Activated naive CD8-positive, alpha-beta T cell treated with anti-CD3 and anti-CD28 coated beads, Interleukin-2, amount 50 U/mL, for 24 hours (primary cell): ENCODE measurements at regions not wholly inside any gene's neighbourhood (a gene's known extent, or its start where the extent isn't known, plus 50 kb on each side); places are given as distances from the start of the nearest gene placed in this dataset.

Experiments
- ATAC-seq: fragments of 150-1000 bp; cut with Tn5 transposase; one replicate; pipeline ENCODE4 v1.10.0; 2021
- DNase-seq: peaks from one replicate; pipeline ENCODE4 v3.0.0; 2021
- H3K27ac Mint-ChIP-seq: one replicate; pipeline ENCODE4 v1.8.0; 2021; ENCODE audit warnings: mild to moderate bottlenecking, mixed read lengths
- H3K27me3 Mint-ChIP-seq: one replicate; pipeline ENCODE4 v1.8.0; 2021; ENCODE audit warnings: mixed read lengths
- H3K36me3 Mint-ChIP-seq: one replicate; pipeline ENCODE4 v1.8.0; 2021; ENCODE audit warnings: low read depth, mixed read lengths
- H3K4me1 Mint-ChIP-seq: one replicate; pipeline ENCODE4 v1.8.0; 2021; ENCODE audit warnings: mixed read lengths
- H3K4me3 Mint-ChIP-seq: one replicate; pipeline ENCODE4 v1.8.0; 2021; ENCODE audit warnings: mild to moderate bottlenecking, moderate library complexity, mixed read lengths
- H3K9me3 Mint-ChIP-seq: one replicate; pipeline ENCODE4 v1.8.0; 2021; ENCODE audit warnings: mixed read lengths

DNA sequence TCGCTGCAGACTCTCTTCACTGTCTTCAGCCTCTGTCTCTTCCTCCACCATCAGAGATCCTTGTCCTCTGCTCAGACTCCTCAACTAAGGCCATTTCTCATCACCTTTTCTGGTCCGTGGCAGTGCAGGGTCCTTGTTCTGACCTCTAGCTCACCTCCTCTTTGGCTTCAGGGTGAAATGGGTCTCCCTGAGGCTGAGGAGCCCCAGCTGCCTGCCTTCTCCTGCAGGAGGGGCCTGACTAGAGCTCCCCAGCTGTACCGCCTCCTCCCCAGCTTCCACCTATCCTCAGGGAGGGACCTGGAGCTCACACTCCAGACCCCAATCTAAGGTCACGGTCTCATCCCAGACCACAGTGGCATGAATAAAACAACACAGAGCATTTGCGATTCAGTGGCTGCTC lies 203.0 kb downstream of the TRIM29 start:
- no peak overlapping the region for H3K27ac Mint-ChIP-seq
- peaks cover 8% of the 10 kb centered on the region for H3K27me3 Mint-ChIP-seq
- no peaks in the 10 kb centered on the region for H3K4me1 Mint-ChIP-seq
- H3K36me3 Mint-ChIP-seq: no peaks in the 10 kb centered on the region
- ATAC-seq (no peak), DNase-seq (no peak)
- H3K9me3 Mint-ChIP-seq: no peaks in the 10 kb centered on the region
- no peak overlapping the region for H3K4me3 Mint-ChIP-seq

DNA sequence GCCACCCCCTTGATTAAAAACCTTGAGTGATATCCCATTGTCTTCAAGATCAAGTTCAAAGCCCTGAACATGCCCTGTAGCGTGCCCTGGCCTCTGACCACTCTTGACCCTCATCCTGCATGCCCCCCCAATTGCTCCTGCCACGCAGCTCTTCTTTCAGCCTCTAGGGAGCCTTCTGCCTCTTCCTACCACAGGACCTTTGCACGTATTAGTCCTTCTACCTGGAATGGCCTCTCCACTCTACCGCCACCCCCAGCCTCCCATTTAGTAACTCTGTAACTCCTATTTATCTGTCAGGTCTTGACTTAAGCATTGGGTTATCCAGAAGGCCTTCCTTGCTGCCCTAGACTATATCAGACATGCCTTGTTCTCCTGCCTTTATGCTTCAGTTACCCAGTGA lies 203.6 kb downstream of the TRIM29 start:
- no peaks in the 10 kb centered on the region for H3K9me3 Mint-ChIP-seq
- H3K27ac Mint-ChIP-seq: no peak overlapping the region
- H3K36me3 Mint-ChIP-seq: no peaks in the 10 kb centered on the region
- H3K4me1 Mint-ChIP-seq: no peaks in the 10 kb centered on the region
- no peak overlapping the region for H3K4me3 Mint-ChIP-seq
- ATAC-seq (no peak), DNase-seq (no peak)
- H3K27me3 Mint-ChIP-seq: peaks cover 8% of the 10 kb centered on the region

GRCh38 chr11:119933584-119933983 lies 204.3 kb downstream of the TRIM29 start:
- Mint-ChIP-seq H3K36me3 (no peaks in the 10 kb centered on the region), H3K27me3 (peaks cover 6% of the 10 kb centered on the region), H3K4me3 (no peak overlapping the region), H3K9me3 (no peaks in the 10 kb centered on the region), H3K4me1 (no peaks in the 10 kb centered on the region), H3K27ac (no peak overlapping the region)
- ATAC-seq (no peak), DNase-seq (no peak)

- Mint-ChIP-seq H3K27ac (no peak overlapping the region), H3K4me3 (no peak overlapping the region), H3K9me3 (no peaks in the 10 kb centered on the region), H3K36me3 (no peaks in the 10 kb centered on the region), H3K4me1 (no peaks in the 10 kb centered on the region), H3K27me3 (peaks cover 6% of the 10 kb centered on the region)
- ATAC-seq (no peak), DNase-seq (no peak)
Measured at GRCh38 chr11:119932828-119933562, 204.0 kb upstream of the NECTIN1 start.

GRCh38 chr11:119928047-119928446 lies 199.0 kb upstream of the NECTIN1 start:
- Mint-ChIP-seq H3K27me3 (peaks cover 7% of the 10 kb centered on the region), H3K36me3 (no peaks in the 10 kb centered on the region), H3K27ac (no peak overlapping the region), H3K4me1 (no peaks in the 10 kb centered on the region), H3K9me3 (no peaks in the 10 kb centered on the region), H3K4me3 (no peak overlapping the region)
- DNase-seq (no peak), ATAC-seq (no peak)

- Mint-ChIP-seq H3K27ac (no peak overlapping the region), H3K27me3 (peaks cover 12% of the 10 kb centered on the region)
Measured at GRCh38 chr11:119924017-119924416, 195.0 kb upstream of the NECTIN1 start.

GRCh38 chr11:119921571-119921970 lies 192.6 kb upstream of the NECTIN1 start:
- H3K4me1 Mint-ChIP-seq: no peaks in the 10 kb centered on the region
- H3K27ac Mint-ChIP-seq: no peak overlapping the region
- no peak overlapping the region for H3K4me3 Mint-ChIP-seq
- H3K27me3 Mint-ChIP-seq: peaks cover 16% of the 10 kb centered on the region
- H3K9me3 Mint-ChIP-seq: no peaks in the 10 kb centered on the region
- H3K36me3 Mint-ChIP-seq: no peaks in the 10 kb centered on the region
- DNase-seq (no peak), ATAC-seq (no peak)

More at GRCh38 chr11:119924017-119924416, 195.0 kb upstream of the NECTIN1 start:
- no peaks in the 10 kb centered on the region for H3K9me3 Mint-ChIP-seq
- no peaks in the 10 kb centered on the region for H3K4me1 Mint-ChIP-seq
- H3K36me3 Mint-ChIP-seq: no peaks in the 10 kb centered on the region
- DNase-seq (no peak), ATAC-seq (no peak)
- H3K4me3 Mint-ChIP-seq: no peak overlapping the region

DNA sequence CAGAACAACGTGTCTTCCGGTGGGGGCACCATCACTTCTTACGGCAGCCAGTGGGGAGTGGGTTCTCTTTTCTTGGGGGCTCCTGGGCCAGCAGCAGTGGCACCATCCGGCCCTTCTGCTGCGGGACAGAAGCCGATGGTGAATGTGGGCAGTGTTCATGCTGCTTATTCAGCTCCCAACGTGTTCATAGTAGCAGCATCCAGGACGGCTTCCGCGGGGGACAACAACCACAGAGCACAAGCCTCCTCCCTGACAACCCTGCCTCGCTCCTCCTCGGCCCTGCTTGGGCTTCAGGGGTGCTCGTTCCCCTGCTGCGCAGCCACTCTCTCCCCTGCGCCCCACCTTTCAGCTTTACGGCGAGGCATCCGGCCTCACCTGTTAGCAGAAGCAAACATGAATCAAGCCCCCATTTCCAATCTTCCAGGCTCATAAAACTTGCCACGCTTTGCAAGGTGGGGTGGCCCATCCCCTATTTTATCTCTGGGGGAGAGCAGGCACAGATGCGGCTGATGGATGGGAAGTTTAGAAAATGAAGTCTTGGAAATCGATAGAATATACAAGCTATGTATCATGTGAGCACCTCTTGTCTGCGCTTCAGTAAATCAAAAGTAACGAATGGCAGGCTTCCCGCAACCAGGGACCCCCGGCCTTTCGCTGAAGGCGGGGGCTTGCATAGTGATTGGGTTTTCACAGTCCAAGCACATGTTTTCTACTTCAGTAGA lies 191.8 kb upstream of the NECTIN1 start:
- no peak for ATAC-seq
- Mint-ChIP-seq H3K4me1 (no peaks in the 10 kb centered on the region), H3K27ac (no peak overlapping the region), H3K36me3 (no peaks in the 10 kb centered on the region), H3K27me3 (peaks cover 14% of the 10 kb centered on the region), H3K9me3 (peaks cover 2% of the 10 kb centered on the region), H3K4me3 (no peak overlapping the region)
- DNase-seq: no peak

DNA sequence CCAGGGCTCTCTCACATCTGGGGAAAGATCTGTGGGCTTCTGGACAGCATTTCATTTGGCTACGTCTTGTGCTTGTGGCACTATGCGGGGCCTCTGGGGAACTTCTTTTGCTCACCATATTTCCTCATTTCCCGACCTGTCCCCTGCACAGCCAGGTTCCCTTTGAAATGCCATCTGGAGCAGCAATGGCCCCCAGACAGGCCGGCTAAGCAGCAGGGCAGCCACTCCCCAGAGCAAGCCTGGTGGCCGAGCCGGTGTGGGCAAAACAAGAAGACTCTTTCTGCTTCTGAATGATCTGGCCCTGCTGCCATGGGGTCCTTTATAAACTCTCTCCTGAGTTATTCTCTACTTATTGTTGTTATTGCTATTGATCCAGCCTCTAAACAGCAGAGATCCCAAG lies 190.7 kb upstream of the NECTIN1 start:
- no peaks in the 10 kb centered on the region for H3K4me1 Mint-ChIP-seq
- no peak for ATAC-seq
- no peak overlapping the region for H3K27ac Mint-ChIP-seq
- DNase-seq: no peak
- H3K4me3 Mint-ChIP-seq: no peak overlapping the region
- H3K36me3 Mint-ChIP-seq: no peaks in the 10 kb centered on the region
- peaks cover 7% of the 10 kb centered on the region for H3K9me3 Mint-ChIP-seq
- peaks cover 12% of the 10 kb centered on the region for H3K27me3 Mint-ChIP-seq

DNA sequence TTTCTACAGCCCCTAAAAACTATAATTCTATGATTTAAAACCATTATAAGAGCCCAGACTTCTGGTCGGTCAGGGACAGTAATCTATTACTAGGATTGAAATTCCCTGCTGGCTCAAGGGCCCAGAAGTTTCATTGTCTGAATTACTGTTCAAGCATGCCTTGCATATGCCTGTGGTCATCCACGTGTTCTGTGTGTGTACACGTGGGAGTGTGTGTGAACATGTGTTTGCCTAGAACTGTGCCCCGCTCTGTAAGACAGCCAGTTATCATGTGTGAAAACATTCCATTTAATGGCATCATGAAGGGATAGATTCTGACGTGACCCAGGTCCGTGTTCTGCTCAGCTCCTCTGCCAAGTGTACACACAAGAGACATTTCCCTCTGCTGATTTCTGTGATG lies 189.3 kb upstream of the NECTIN1 start:
- peaks cover 7% of the 10 kb centered on the region for H3K9me3 Mint-ChIP-seq
- H3K4me3 Mint-ChIP-seq: no peak overlapping the region
- no peaks in the 10 kb centered on the region for H3K4me1 Mint-ChIP-seq
- DNase-seq: no peak
- ATAC-seq: no peak
- no peaks in the 10 kb centered on the region for H3K36me3 Mint-ChIP-seq
- no peak overlapping the region for H3K27ac Mint-ChIP-seq
- peaks cover 12% of the 10 kb centered on the region for H3K27me3 Mint-ChIP-seq

DNA sequence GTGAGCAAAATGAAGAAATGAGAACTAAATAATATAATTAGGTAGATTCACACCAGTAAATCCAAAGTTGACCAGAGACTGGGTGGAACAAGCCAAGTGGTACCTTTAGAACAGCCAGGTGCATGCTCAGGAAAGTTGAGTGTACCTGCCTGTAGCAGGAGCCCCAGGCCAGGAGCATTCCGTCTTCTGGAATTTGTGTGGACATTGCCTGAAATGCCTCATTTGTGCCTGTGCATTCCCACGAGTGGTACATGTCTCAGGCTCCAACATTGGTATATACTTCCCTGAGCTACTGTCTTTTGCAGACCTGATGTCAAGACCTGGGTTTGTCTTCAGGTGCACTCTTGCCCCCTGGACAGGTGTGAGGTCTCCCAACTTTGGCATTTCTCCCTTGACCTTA lies 187.6 kb upstream of the NECTIN1 start:
- ATAC-seq: no peak
- no peak for DNase-seq
- Mint-ChIP-seq H3K27ac (no peak overlapping the region), H3K4me1 (no peaks in the 10 kb centered on the region), H3K36me3 (no peaks in the 10 kb centered on the region), H3K4me3 (no peak overlapping the region), H3K27me3 (peaks cover 6% of the 10 kb centered on the region), H3K9me3 (peaks cover 7% of the 10 kb centered on the region)

GRCh38 chr11:119912229-119912628 lies 183.2 kb upstream of the NECTIN1 start:
- H3K36me3 Mint-ChIP-seq: no peaks in the 10 kb centered on the region
- no peak overlapping the region for H3K4me3 Mint-ChIP-seq
- no peaks in the 10 kb centered on the region for H3K4me1 Mint-ChIP-seq
- DNase-seq (no peak), ATAC-seq (no peak)
- H3K27me3 Mint-ChIP-seq: peaks cover 12% of the 10 kb centered on the region
- H3K9me3 Mint-ChIP-seq: peaks cover 7% of the 10 kb centered on the region
- H3K27ac Mint-ChIP-seq: no peak overlapping the region

- ATAC-seq (no peak), DNase-seq (no peak)
- H3K9me3 Mint-ChIP-seq: peaks cover 4% of the 10 kb centered on the region
- H3K36me3 Mint-ChIP-seq: no peaks in the 10 kb centered on the region
- H3K27ac Mint-ChIP-seq: no peak overlapping the region
- H3K4me1 Mint-ChIP-seq: no peaks in the 10 kb centered on the region
- H3K4me3 Mint-ChIP-seq: no peak overlapping the region
- H3K27me3 Mint-ChIP-seq: peaks cover 13% of the 10 kb centered on the region
Measured at GRCh38 chr11:119910650-119911049, 181.7 kb upstream of the NECTIN1 start.

DNA sequence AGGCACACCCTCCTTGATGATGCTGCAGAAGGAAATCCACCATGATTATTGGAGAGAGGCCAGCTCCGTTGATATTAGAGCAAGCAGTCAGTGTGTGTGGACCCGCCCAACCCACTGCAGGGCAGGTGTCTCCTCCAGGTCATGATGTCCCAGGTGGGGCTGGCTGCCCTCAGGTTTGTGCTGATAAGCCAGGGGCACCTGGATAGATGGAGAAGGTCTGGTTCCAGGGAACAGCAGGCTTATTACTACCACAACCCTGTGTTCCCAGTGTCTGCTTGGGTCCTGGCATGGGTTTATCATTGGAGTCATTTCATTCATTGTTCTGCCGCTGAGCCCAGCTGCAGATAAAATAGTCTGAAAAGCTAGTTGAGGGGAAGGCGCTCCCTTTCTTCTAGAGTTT lies 181.1 kb upstream of the NECTIN1 start:
- Mint-ChIP-seq H3K9me3 (peaks cover 2% of the 10 kb centered on the region), H3K4me1 (no peaks in the 10 kb centered on the region), H3K27ac (no peak overlapping the region), H3K36me3 (no peaks in the 10 kb centered on the region), H3K4me3 (no peak overlapping the region), H3K27me3 (peaks cover 13% of the 10 kb centered on the region)
- DNase-seq: no peak
- no peak for ATAC-seq

GRCh38 chr11:119909495-119909894 lies 180.5 kb upstream of the NECTIN1 start:
- H3K36me3 Mint-ChIP-seq: no peaks in the 10 kb centered on the region
- DNase-seq (no peak), ATAC-seq (no peak)
- H3K9me3 Mint-ChIP-seq: no peaks in the 10 kb centered on the region
- no peaks in the 10 kb centered on the region for H3K4me1 Mint-ChIP-seq
- peaks cover 13% of the 10 kb centered on the region for H3K27me3 Mint-ChIP-seq
- no peak overlapping the region for H3K27ac Mint-ChIP-seq
- no peak overlapping the region for H3K4me3 Mint-ChIP-seq
